Spleen (tissue), 11 donors: ENCODE measurements at regions not wholly inside any gene's neighbourhood (a gene's known extent, or its start where the extent isn't known, plus 50 kb on each side); places are given as distances from the start of the nearest gene placed in this dataset.

Experiments
- DNase-seq: peaks from one replicate; pipeline ENCODE4 v3.0.0-alpha.2; 2020
- H3K27ac ChIP-seq, 8 donors: fragments of 200-600 bp; sonication (generic) in 7 of 8; 1 replicate in 4 of 8; 2 replicates in 4 of 8; pipeline versions ENCODE4 v1.5.0 to v1.8.0; 2016 to 2021; ENCODE audit warnings: inconsistent platforms in 4 of 8, mild to moderate bottlenecking in 4 of 8, moderate library complexity in 1 of 8
- H3K27me3 ChIP-seq, 7 donors: fragments of 200-600 bp; sonication (generic) in 6 of 7; replicated peaks in 1 of 7; 1 replicate in 4 of 7; 2 replicates in 3 of 7; pipeline versions ENCODE4 v1.5.0 to v1.8.0; 2016 to 2021; ENCODE audit warnings: inconsistent platforms in 3 of 7, mild to moderate bottlenecking in 1 of 7
- H3K36me3 ChIP-seq, 6 donors: fragments of 200-600 bp; sonication (generic) in 5 of 6; 1 replicate in 4 of 6; 2 replicates in 2 of 6; pipeline versions ENCODE4 v1.5.0 to v1.8.0; 2016 to 2021; ENCODE audit warnings: inconsistent platforms in 2 of 6
- H3K4me1 ChIP-seq, 6 donors: fragments of 200-600 bp; sonication (generic) in 5 of 6; 1 replicate in 3 of 6; 2 replicates in 3 of 6; pipeline versions ENCODE4 v1.5.0 to v1.8.0; 2016 to 2021; ENCODE audit warnings: inconsistent platforms in 3 of 6
- H3K4me3 ChIP-seq, 8 donors: fragments of 200-600 bp; sonication (generic) in 7 of 8; 1 replicate in 4 of 8; 2 replicates in 4 of 8; pipeline versions ENCODE4 v1.5.0 to v1.8.0; 2016 to 2021; ENCODE audit warnings: inconsistent platforms in 4 of 8, mild to moderate bottlenecking in 4 of 8, moderate library complexity in 2 of 8
- H3K9me3 ChIP-seq, 8 donors: fragments of 200-600 bp; sonication (generic) in 7 of 8; 1 replicate in 4 of 8; 2 replicates in 4 of 8; pipeline versions ENCODE4 v1.5.0 to v1.8.0; 2016 to 2021; ENCODE audit warnings: inconsistent platforms in 4 of 8
- POLR2A ChIP-seq, 3 donors: fragments of 450-650 bp; IDR thresholded peaks; one replicate each; pipeline ENCODE4 v1.5.1; 2017; ENCODE audit warnings: antibody characterized with exemption in 3 of 3, mild to moderate bottlenecking in 1 of 3
- POLR2AphosphoS5 ChIP-seq, 3 donors: sonication (generic); formaldehyde crosslinking; IDR thresholded peaks; one replicate each; pipeline ENCODE4 v1.5.1; 2017; ENCODE audit warnings: antibody characterized with exemption in 3 of 3
- WGBS, 5 donors: extraction: QIAGEN DNeasy Blood & Tissue Kit in 3 of 5; methylation state at CpG; one replicate each; pipeline versions ENCODE4 v1.1.5 to v1.1.7; 2013 to 2018; 5-methylcytosine and 5-hydroxymethylcytosine counted together
- intact Hi-C: fragments of 100-400 bp; cut with DNase I; formaldehyde crosslinking; loops from one replicate; pipeline ENCODE4 v1.15.0; 2023; ENCODE audit warnings: low total_unique reads
- TF ChIP-seq, protein P1 (sequence below), 11 experiments: fragments of 200-600 bp in 7 of 11; fragments of 450-650 bp in 4 of 11; sonication (generic) in 4 of 11; IDR thresholded peaks in 8 of 11; conservative IDR thresholded peaks in 3 of 11; 1 replicate in 7 of 11; 2 replicates in 4 of 11; pipeline versions ENCODE4 v1.4.0 to v1.8.0; 2016 to 2021; ENCODE audit warnings: antibody characterized with exemption in 11 of 11, inconsistent platforms in 4 of 11, mild to moderate bottlenecking in 1 of 11
- donor health status: healthy with polysubstance abuse.
- donor health status: DM: no; HTN: no; CAD: no; lungs with moderate emphysema.
- donor health status: DM: no; HTN: no; CAD: no.
- donor health status: Bipolar disorder and iron deficiency.
- donor health status: healthy.
- donor health status: DM: no; HTN: no; CAD: no.
- donor health status: DM: yes; HTN: yes; CAD: no.

DNA sequence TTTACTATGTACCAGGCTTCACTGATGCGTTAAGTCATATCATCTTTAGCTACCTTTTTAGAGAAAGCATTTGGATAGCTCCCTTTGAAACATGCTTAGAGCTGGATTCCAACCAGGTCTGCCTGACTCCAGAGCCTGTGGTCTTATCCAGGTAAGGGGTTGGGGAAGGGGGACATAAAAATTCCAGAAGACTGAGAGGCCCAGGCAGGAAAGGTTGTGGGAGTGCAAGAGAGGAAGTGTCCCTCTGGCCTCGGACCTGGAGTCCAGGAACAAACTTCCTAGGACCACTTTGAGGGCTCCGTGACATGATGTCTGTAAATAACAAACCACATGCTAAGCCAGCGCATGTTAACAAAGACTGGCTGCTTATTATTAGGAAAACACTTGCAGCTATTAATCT lies 163.0 kb upstream of the KCNG1 start:
- H3K36me3 ChIP-seq, result no peaks in the 10 kb centered on the region
- peaks cover 0 to 23% (median 4%) of the 10 kb centered on the region in 7 donors for H3K27me3 ChIP-seq
- H3K9me3 ChIP-seq, result no peaks in the 10 kb centered on the region
- WGBS, 5 donors, result 68 to 72% (median 69%) methylated on average over 4 of the region's 4 CpGs
- DNase-seq, result no peak
- H3K4me3 ChIP-seq, result no peak overlapping the region
- no peak overlapping the region for H3K27ac ChIP-seq
- H3K4me1 ChIP-seq, result peaks cover 0 to 4% (median 0%) of the 10 kb centered on the region in 6 donors
- TF ChIP-seq POLR2A (IDR thresholded peaks at IDR 0.05) (no peak), POLR2AphosphoS5 (IDR thresholded peaks at IDR 0.05) (no peak)
- TF ChIP-seq, protein P1, sequence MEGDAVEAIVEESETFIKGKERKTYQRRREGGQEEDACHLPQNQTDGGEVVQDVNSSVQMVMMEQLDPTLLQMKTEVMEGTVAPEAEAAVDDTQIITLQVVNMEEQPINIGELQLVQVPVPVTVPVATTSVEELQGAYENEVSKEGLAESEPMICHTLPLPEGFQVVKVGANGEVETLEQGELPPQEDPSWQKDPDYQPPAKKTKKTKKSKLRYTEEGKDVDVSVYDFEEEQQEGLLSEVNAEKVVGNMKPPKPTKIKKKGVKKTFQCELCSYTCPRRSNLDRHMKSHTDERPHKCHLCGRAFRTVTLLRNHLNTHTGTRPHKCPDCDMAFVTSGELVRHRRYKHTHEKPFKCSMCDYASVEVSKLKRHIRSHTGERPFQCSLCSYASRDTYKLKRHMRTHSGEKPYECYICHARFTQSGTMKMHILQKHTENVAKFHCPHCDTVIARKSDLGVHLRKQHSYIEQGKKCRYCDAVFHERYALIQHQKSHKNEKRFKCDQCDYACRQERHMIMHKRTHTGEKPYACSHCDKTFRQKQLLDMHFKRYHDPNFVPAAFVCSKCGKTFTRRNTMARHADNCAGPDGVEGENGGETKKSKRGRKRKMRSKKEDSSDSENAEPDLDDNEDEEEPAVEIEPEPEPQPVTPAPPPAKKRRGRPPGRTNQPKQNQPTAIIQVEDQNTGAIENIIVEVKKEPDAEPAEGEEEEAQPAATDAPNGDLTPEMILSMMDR (IDR thresholded peaks at IDR 0.05 in 8 of 11, conservative IDR thresholded peaks at IDR 0.05 in 3 of 11), result no peak
- intact Hi-C loops, result no loop called here

- intact Hi-C loops, result no loop called here
- WGBS, 5 donors, result 87 to 96% (median 90%) methylated on average over 3 of the region's 3 CpGs
These were observed 162.4 kb upstream of the KCNG1 start for GRCh38 chr20:51185277-51185676.

DNA sequence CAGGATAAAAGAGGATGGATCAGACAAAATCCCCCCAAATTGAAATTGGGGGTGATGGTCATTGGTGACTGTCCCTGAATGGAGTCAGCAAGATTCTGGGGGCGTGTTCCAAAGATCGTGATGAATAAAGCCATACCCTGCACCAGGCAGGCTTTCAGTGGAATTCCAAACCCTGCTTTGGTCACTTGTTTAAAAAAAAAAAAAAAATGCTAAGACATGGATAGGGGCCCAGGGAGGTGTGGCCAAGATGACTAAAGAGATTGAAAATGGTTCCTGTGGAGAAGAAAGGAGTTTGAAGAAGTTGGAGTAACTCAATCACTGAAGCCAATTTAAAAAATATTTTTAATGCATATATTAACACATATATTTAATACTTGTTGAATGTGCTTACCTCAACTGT lies 161.4 kb upstream of the KCNG1 start:
- no peak for DNase-seq
- no peaks in the 10 kb centered on the region for H3K4me1 ChIP-seq
- peaks cover 0 to 27% (median 4%) of the 10 kb centered on the region in 7 donors for H3K27me3 ChIP-seq
- no peak overlapping the region for H3K27ac ChIP-seq
- 71 to 93% (median 88%) methylated on average over 2 of the region's 2 CpGs for WGBS, 5 donors
- H3K9me3 ChIP-seq, result no peaks in the 10 kb centered on the region
- H3K4me3 ChIP-seq, result no peak overlapping the region
- TF ChIP-seq, protein P1 (IDR thresholded peaks at IDR 0.05 in 8 of 11, conservative IDR thresholded peaks at IDR 0.05 in 3 of 11), result no peak
- no peak for TF ChIP-seq POLR2A (IDR thresholded peaks at IDR 0.05)
- TF ChIP-seq POLR2AphosphoS5 (IDR thresholded peaks at IDR 0.05), result no peak
- no peaks in the 10 kb centered on the region for H3K36me3 ChIP-seq
- intact Hi-C loops, result no loop called here

More at GRCh38 chr20:51185277-51185676, 162.4 kb upstream of the KCNG1 start:
- DNase-seq, result no peak
- TF ChIP-seq, protein P1 (IDR thresholded peaks at IDR 0.05 in 8 of 11, conservative IDR thresholded peaks at IDR 0.05 in 3 of 11), result no peak
- TF ChIP-seq POLR2A (IDR thresholded peaks at IDR 0.05), result no peak
- no peak for TF ChIP-seq POLR2AphosphoS5 (IDR thresholded peaks at IDR 0.05)
- Histone ChIP-seq H3K4me1 (peaks cover 0 to 3% (median 0%) of the 10 kb centered on the region in 6 donors), H3K9me3 (no peaks in the 10 kb centered on the region), H3K27me3 (peaks cover 0 to 26% (median 4%) of the 10 kb centered on the region in 7 donors), H3K36me3 (no peaks in the 10 kb centered on the region), H3K27ac (no peak overlapping the region), H3K4me3 (no peak overlapping the region)

DNA sequence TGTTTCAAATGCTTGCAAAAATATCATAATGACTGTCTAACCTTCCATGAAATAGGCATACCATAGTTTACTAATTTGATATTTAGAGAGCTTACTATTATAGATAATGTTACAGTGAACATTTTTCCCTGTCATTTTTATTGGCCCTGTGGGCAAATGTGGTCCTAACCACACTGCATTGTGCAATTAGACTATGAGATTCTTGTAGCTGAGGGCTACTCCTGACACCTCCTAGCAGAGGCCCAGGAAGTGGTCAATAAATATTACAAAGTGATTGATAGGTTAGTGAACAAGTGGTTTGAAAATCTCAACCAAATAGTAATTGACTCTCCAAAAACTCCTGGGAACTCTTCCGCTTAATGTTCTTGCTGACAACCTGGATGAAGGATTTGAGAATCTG lies 160.5 kb upstream of the KCNG1 start:
- H3K27me3 ChIP-seq, result peaks cover 0 to 27% (median 4%) of the 10 kb centered on the region in 7 donors
- TF ChIP-seq POLR2AphosphoS5 (IDR thresholded peaks at IDR 0.05), result no peak
- TF ChIP-seq, protein P1 (IDR thresholded peaks at IDR 0.05 in 8 of 11, conservative IDR thresholded peaks at IDR 0.05 in 3 of 11), result no peak
- TF ChIP-seq POLR2A (IDR thresholded peaks at IDR 0.05), result no peak
- no peak overlapping the region for H3K4me3 ChIP-seq
- H3K36me3 ChIP-seq, result no peaks in the 10 kb centered on the region
- H3K4me1 ChIP-seq, result no peaks in the 10 kb centered on the region
- no peak for DNase-seq
- WGBS, 5 donors, result 93 to 98% (median 95%) methylated on average over 1 of the region's 1 CpG
- H3K27ac ChIP-seq, result no peak overlapping the region
- intact Hi-C loops, result no loop called here
- no peaks in the 10 kb centered on the region for H3K9me3 ChIP-seq
